ENCODE measurements at regions not wholly inside any gene's neighbourhood (a gene's known extent, or its start where the extent isn't known, plus 50 kb on each side); places are given as distances from the start of the nearest gene placed in this dataset.

DNA sequence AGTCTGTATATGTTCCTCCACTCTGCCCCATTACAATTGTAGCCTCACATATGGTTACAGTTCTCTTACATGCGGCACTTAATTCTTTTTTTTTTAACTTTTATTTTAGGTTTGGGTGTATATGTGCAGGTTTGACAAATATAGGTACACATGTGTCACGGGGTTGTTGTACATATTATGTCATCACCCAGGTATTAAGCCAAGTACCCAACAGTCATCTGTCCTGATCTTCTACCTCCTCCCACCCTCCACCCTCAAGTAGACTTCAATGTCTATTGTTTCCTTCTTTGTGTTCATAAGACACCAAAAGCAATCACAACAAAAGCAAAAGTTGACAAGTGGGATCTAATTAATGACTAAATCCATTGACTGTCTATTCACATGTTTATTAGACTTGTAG is 144.6 kb upstream of the TP63 start:
- TF ChIP-seq, protein P1, sequence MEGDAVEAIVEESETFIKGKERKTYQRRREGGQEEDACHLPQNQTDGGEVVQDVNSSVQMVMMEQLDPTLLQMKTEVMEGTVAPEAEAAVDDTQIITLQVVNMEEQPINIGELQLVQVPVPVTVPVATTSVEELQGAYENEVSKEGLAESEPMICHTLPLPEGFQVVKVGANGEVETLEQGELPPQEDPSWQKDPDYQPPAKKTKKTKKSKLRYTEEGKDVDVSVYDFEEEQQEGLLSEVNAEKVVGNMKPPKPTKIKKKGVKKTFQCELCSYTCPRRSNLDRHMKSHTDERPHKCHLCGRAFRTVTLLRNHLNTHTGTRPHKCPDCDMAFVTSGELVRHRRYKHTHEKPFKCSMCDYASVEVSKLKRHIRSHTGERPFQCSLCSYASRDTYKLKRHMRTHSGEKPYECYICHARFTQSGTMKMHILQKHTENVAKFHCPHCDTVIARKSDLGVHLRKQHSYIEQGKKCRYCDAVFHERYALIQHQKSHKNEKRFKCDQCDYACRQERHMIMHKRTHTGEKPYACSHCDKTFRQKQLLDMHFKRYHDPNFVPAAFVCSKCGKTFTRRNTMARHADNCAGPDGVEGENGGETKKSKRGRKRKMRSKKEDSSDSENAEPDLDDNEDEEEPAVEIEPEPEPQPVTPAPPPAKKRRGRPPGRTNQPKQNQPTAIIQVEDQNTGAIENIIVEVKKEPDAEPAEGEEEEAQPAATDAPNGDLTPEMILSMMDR (IDR thresholded peaks at IDR 0.05; ENCODE audit: low read depth, low read length), result no peak
- no peak overlapping the region for H3K27ac ChIP-seq
- no peak overlapping the region for H3K4me3 ChIP-seq (ENCODE audit: low read depth, low read length)
- no peaks in the 10 kb centered on the region for H3K27me3 ChIP-seq (ENCODE audit: insufficient read depth, low read depth, severe bottlenecking)
- DNase-seq, result no peak
- H3K9me3 ChIP-seq (ENCODE audit: severe bottlenecking), result no peaks in the 10 kb centered on the region
- H3K36me3 ChIP-seq, result no peaks in the 10 kb centered on the region

DNA sequence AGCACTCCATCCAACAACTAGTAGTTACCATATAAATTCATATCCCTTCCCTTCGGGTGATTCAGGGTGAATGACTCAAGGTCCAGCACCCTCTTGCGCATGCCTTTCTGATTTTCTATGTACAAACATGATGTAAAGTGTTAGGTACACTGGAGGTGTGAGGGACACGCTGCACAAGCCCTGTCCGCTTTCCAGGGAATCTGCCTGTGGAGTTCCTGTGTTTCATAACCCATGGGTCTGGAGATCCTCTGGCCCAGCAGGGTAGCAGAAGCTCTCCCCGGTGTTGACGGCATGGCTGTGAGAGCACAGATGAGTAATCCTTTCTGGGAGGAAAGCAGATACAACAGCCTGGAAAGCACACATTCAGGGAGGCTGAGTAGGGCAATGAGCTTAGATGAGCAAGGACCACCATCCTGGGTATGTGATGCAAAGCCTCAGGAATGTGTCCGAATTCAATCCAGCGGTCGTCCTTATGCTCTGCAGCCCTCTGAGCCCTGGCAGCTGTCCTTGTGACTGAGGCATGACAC is 142.9 kb upstream of the TP63 start:
- H3K36me3 ChIP-seq, result no peaks in the 10 kb centered on the region
- H3K27ac ChIP-seq, result no peak overlapping the region
- H3K9me3 ChIP-seq (ENCODE audit: severe bottlenecking), result no peaks in the 10 kb centered on the region
- H3K4me3 ChIP-seq (ENCODE audit: low read depth, low read length), result no peak overlapping the region
- H3K27me3 ChIP-seq (ENCODE audit: insufficient read depth, low read depth, severe bottlenecking), result no peaks in the 10 kb centered on the region
- DNase-seq, result no peak
- TF ChIP-seq, protein P1 (IDR thresholded peaks at IDR 0.05; ENCODE audit: low read depth, low read length), result no peak

DNA sequence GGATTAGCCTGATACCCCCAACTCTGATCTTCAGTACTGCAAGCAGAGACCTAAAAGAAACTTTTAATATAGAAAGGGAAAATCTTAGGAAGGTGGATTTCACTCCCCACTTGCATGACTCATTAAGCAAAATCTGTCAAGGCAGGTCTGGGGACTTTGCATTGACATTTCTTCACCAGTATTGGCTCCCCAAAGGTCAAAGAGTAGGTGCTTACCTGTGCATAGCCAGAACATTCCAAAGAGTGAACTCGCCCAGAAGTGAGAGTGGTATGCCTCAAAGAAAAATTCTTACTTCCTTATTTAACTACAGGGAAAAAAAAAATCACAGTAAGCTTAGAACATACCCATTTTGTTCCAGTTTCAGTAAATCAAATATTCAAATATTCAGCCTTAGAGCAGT is 140.9 kb upstream of the TP63 start:
- Histone ChIP-seq H3K27ac (no peak overlapping the region), H3K36me3 (no peaks in the 10 kb centered on the region), H3K4me3 (ENCODE audit: low read depth, low read length) (no peak overlapping the region), H3K9me3 (ENCODE audit: severe bottlenecking) (no peaks in the 10 kb centered on the region), H3K27me3 (ENCODE audit: insufficient read depth, low read depth, severe bottlenecking) (no peaks in the 10 kb centered on the region)
- no peak for DNase-seq
- TF ChIP-seq, protein P1 (IDR thresholded peaks at IDR 0.05; ENCODE audit: low read depth, low read length), result no peak

DNA sequence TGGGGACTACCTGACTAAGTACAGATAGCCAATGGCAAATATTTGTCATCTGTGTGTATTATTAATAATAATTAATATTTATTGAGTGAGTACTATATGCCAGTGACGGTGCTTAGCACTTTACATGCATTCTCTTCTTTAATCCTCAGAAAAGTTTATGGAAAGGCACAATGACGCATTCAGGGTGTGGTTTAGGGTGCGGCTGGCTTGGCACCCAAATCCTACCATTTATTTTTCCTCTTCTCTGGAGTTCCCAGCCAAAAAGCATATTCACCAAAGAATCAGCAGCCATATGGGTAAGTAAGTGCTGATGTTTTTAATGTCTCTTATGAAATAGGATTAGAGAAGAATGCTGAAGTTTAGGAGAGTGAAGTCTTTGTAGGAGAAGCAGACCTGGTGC is 140.4 kb upstream of the TP63 start:
- H3K27me3 ChIP-seq (ENCODE audit: insufficient read depth, low read depth, severe bottlenecking), result no peaks in the 10 kb centered on the region
- no peak overlapping the region for H3K4me3 ChIP-seq (ENCODE audit: low read depth, low read length)
- no peak for DNase-seq
- H3K27ac ChIP-seq, result no peak overlapping the region
- no peaks in the 10 kb centered on the region for H3K36me3 ChIP-seq
- H3K9me3 ChIP-seq (ENCODE audit: severe bottlenecking), result no peaks in the 10 kb centered on the region
- TF ChIP-seq, protein P1 (IDR thresholded peaks at IDR 0.05; ENCODE audit: low read depth, low read length), result no peak

DNA sequence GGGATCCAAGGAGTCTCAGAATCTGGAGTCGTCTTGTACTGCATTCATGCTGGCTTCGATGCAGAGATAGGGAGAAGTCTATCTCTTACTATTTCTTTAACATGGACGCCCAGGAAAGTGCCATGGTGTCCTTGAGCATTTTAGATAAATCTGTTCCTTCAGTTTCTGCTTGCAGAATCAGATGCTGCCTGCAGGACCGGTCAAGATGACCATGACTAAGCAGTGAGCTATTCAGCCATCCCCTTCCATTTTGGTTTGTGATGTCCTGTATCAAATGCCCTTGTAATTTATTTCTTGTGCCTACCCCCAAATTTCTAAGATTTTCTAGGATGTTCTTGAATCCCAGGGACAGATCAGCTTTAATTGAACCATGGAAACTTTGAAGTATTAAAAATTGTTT is 139.4 kb upstream of the TP63 start:
- TF ChIP-seq, protein P1 (IDR thresholded peaks at IDR 0.05; ENCODE audit: low read depth, low read length), result no peak
- H3K27ac ChIP-seq, result no peak overlapping the region
- no peak for DNase-seq
- H3K4me3 ChIP-seq (ENCODE audit: low read depth, low read length), result no peak overlapping the region
- no peaks in the 10 kb centered on the region for H3K27me3 ChIP-seq (ENCODE audit: insufficient read depth, low read depth, severe bottlenecking)
- no peaks in the 10 kb centered on the region for H3K36me3 ChIP-seq
- no peaks in the 10 kb centered on the region for H3K9me3 ChIP-seq (ENCODE audit: severe bottlenecking)

DNA sequence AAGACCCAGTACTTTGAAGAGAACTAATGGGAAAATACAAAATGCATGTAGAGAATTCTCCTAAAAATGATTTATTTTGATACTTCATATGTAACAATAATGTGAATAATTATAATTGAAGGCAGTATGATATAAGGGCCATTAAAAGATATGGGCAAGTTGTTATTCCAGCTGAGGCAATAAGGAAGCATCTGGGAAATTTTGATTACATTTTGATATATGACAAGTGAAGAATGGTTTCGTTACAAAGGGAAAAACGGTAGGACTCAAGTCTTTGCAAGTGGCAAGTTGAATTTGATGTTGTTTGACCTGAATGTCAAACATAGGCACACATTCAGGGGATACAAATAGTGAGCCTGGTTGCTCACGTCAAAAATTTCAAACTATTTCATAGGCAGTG is 137.9 kb upstream of the TP63 start:
- TF ChIP-seq, protein P1 (IDR thresholded peaks at IDR 0.05; ENCODE audit: low read depth, low read length), result no peak
- H3K27ac ChIP-seq, result no peak overlapping the region
- no peak for DNase-seq
- H3K36me3 ChIP-seq, result no peaks in the 10 kb centered on the region
- H3K4me3 ChIP-seq (ENCODE audit: low read depth, low read length), result no peak overlapping the region
- H3K9me3 ChIP-seq (ENCODE audit: severe bottlenecking), result no peaks in the 10 kb centered on the region
- no peaks in the 10 kb centered on the region for H3K27me3 ChIP-seq (ENCODE audit: insufficient read depth, low read depth, severe bottlenecking)
